PFSK-1 (cell line): ENCODE measurements at regions not wholly inside any gene's neighbourhood (a gene's known extent, or its start where the extent isn't known, plus 50 kb on each side); places are given as distances from the start of the nearest gene placed in this dataset.

Source experiments
- FOXP2 ChIP-seq: optimal IDR thresholded peaks from 2 replicates; pipeline ENCODE3; 2011; ENCODE audit warnings: borderline replicate concordance, control low read depth, inconsistent platforms; ENCODE audit not compliant: insufficient read depth; ENCODE audit errors: extremely low read length, extremely low read depth
- POLR2AphosphoS5 ChIP-seq: IDR thresholded peaks from 2 replicates; pipeline ENCODE4 v1.6.1; 2012; ENCODE audit warnings: low read depth, mild to moderate bottlenecking, control low read depth, low read length, moderate library complexity
- REST ChIP-seq, 2 experiments: IDR thresholded peaks; 2 replicates each; pipeline versions ENCODE4 v1.6.1 to v1.8.0; 2011 to 2012; ENCODE audit warnings: low read depth in 2 of 2, low read length in 2 of 2, control low read depth in 1 of 2, inconsistent platforms in 1 of 2, mild to moderate bottlenecking in 1 of 2, moderate library complexity in 1 of 2; ENCODE audit not compliant: insufficient read depth in 1 of 2
- SIN3A ChIP-seq: IDR thresholded peaks from 2 replicates; pipeline ENCODE4 v1.6.1; 2012; ENCODE audit warnings: mild to moderate bottlenecking, low read length, moderate library complexity, borderline replicate concordance; ENCODE audit not compliant: insufficient read depth
- TAF1 ChIP-seq: IDR thresholded peaks from 2 replicates; pipeline ENCODE4 v1.6.1; 2012; ENCODE audit warnings: low read length, control low read depth, borderline replicate concordance; ENCODE audit not compliant: insufficient read depth

GRCh38 chr22:49075150-49075549 lies 752.5 kb downstream of the BRD1 start:
- TF ChIP-seq FOXP2 (no peak), REST (IDR thresholded peaks at IDR 0.05; ENCODE audit: insufficient read depth in 1 of 2, low read depth in 2 of 2, low read length in 2 of 2) (no peak), SIN3A (no peak), POLR2AphosphoS5 (no peak), TAF1 (no peak)

- TF ChIP-seq REST (IDR thresholded peaks at IDR 0.05; ENCODE audit: insufficient read depth in 1 of 2, low read depth in 2 of 2, low read length in 2 of 2) (no peak), SIN3A (no peak), POLR2AphosphoS5 (no peak), TAF1 (no peak), FOXP2 (no peak)
Observed at GRCh38 chr22:49073873-49074417, 753.7 kb downstream of the BRD1 start.

GRCh38 chr22:49072996-49073645 lies 754.6 kb downstream of the BRD1 start:
- TF ChIP-seq REST (IDR thresholded peaks at IDR 0.05; ENCODE audit: insufficient read depth in 1 of 2, low read depth in 2 of 2, low read length in 2 of 2) (no peak), SIN3A (no peak), TAF1 (no peak), FOXP2 (no peak), POLR2AphosphoS5 (no peak)

GRCh38 chr22:49070501-49070900 lies 757.2 kb downstream of the BRD1 start:
- TF ChIP-seq FOXP2 (no peak), TAF1 (no peak), SIN3A (no peak), REST (IDR thresholded peaks at IDR 0.05; ENCODE audit: insufficient read depth in 1 of 2, low read depth in 2 of 2, low read length in 2 of 2) (no peak), POLR2AphosphoS5 (no peak)
